D721Med (cell line): ENCODE measurements at regions not wholly inside any gene's neighbourhood (a gene's known extent, or its start where the extent isn't known, plus 50 kb on each side); places are given as distances from the start of the nearest gene placed in this dataset.

Source experiments
- DNase-seq: peaks from one replicate; pipeline ENCODE4 v3.0.0; 2011; ENCODE audit warnings: low spot score; ENCODE audit not compliant: insufficient read length
- FAIRE-seq: peaks from 2 replicates; lab custom pipeline; 2011; peaks lifted over from hg19 to GRCh38; lab: Jason Lieb, UNC
- TF ChIP-seq, protein P1 (sequence below): IDR thresholded peaks from 2 replicates; pipeline ENCODE4 v1.5.1; 2012; ENCODE audit warnings: mild to moderate bottlenecking, control low read depth; ENCODE audit not compliant: insufficient read depth; ENCODE audit errors: missing control alignments

- TF ChIP-seq, protein P1, sequence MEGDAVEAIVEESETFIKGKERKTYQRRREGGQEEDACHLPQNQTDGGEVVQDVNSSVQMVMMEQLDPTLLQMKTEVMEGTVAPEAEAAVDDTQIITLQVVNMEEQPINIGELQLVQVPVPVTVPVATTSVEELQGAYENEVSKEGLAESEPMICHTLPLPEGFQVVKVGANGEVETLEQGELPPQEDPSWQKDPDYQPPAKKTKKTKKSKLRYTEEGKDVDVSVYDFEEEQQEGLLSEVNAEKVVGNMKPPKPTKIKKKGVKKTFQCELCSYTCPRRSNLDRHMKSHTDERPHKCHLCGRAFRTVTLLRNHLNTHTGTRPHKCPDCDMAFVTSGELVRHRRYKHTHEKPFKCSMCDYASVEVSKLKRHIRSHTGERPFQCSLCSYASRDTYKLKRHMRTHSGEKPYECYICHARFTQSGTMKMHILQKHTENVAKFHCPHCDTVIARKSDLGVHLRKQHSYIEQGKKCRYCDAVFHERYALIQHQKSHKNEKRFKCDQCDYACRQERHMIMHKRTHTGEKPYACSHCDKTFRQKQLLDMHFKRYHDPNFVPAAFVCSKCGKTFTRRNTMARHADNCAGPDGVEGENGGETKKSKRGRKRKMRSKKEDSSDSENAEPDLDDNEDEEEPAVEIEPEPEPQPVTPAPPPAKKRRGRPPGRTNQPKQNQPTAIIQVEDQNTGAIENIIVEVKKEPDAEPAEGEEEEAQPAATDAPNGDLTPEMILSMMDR: no peak
- FAIRE-seq (no peak), DNase-seq (no peak)
These were observed 117.5 kb upstream of the MEIS1 start for GRCh38 chr2:66317268-66317890.

GRCh38 chr2:66306483-66306882, 128.4 kb upstream of the MEIS1 start:
- TF ChIP-seq, protein P1: no peak
- DNase-seq (no peak), FAIRE-seq (no peak)

GRCh38 chr2:66305718-66306117, 129.2 kb upstream of the MEIS1 start:
- FAIRE-seq (no peak), DNase-seq (no peak)
- TF ChIP-seq, protein P1: no peak

DNA sequence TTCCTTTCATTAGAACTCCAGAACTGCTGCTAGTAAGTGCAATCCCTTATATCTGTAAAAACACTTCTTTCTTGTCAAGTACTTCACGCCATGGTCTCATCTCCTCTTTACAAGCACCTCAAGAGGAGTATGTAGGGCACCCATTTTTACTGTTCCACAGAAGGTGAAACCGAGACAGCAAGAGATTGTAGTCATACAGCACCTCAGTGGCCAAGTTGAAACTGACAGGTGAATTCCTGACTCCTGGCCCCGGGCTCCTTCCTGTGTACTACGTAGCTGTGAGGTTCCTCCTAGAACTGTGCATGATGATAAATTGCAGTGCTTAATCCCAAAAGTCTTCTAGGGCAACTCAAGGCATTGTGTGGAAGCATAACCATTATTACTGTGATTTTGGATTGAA, 131.5 kb upstream of the MEIS1 start:
- no peak for FAIRE-seq
- TF ChIP-seq, protein P1: no peak
- DNase-seq: no peak

DNA sequence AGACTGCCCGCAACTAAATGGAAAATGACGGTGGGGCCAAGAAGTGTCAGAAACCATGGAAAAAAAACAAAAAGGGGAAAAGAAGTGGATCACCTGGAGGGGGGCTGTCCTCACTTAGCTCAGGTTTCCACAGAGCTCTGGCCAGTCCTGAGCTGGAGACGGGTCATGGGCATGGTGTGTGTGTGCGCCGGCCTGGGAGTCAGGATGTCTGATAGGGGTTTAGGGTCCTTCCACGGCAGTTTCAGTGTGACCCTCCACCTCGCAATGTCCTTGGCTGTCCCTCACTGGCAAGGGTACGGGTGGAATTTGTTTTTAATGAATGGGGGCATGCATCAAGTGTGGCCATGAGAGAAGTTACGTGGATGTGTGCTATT, 133.2 kb upstream of the MEIS1 start:
- FAIRE-seq: no peak
- TF ChIP-seq, protein P1: no peak
- DNase-seq: no peak

GRCh38 chr2:66301022-66301766, 133.7 kb upstream of the MEIS1 start:
- DNase-seq (no peak), FAIRE-seq (no peak)
- TF ChIP-seq, protein P1: no peak

DNA sequence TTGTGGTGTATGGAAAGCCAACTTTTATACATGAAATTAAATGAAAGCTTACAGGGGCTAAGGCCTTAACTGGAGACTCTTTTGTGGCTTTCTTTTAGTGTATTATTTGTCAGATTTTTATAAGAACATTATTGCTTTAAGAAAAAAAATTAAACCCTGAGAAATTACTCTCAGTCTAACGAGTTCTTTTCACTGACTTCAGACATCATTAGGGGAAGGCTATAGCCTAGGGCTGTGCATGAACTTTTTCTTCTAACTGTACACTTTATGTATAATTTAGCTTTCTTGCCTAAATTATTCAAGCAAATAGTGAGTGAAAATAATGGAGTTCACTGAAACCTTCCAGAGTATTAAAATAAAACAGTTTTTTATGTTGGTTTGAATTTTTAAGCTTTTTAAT, 151.1 kb upstream of the MEIS1 start:
- TF ChIP-seq, protein P1: no peak
- DNase-seq: no peak
- no peak for FAIRE-seq
